IMR-90 (cell line): ENCODE measurements at regions not wholly inside any gene's neighbourhood (a gene's known extent, or its start where the extent isn't known, plus 50 kb on each side); places are given as distances from the start of the nearest gene placed in this dataset.

Source experiments
- ATAC-seq: fragments of 200-7000 bp; cut with Tn5 transposase; 2 replicates; pipeline ENCODE4 v1.9.1; 2020; ENCODE audit warnings: low read depth, mild to moderate bottlenecking, moderate library complexity
- BruUV-seq: library from RNA; stranded (reverse); fragments of 400-500 nt; replicated peaks from 2 replicates; lab custom pipeline; 2021; lab: Mats Ljungman, UMichigan
- CTCF ChIA-PET: fragments of 300-600 bp; formaldehyde crosslinking; extraction: SDS; loops from one replicate; lab custom pipeline; 2021; ENCODE audit warnings: antibody characterized with exemption; lab: Yijun Ruan, JAX
- POLR2A ChIA-PET: fragments of 300-600 bp; sonication (Branson Sonifier 250); formaldehyde crosslinking; loops from one replicate; lab custom pipeline; 2022; ENCODE audit warnings: antibody characterized with exemption; ENCODE audit not compliant: unreplicated experiment; lab: Charles Lee
- DNase-seq: peaks from one replicate; pipeline ENCODE4 v3.0.0; 2013
- H2AFZ ChIP-seq: replicated peaks from 2 replicates; pipeline ENCODE3; 2013; ENCODE audit warnings: low read length, mild to moderate bottlenecking; ENCODE audit not compliant: poor library complexity
- H2AK5ac ChIP-seq: 2 replicates; pipeline ENCODE4 v1.6.1; 2013; ENCODE audit warnings: low read depth, low read length, inconsistent platforms
- H2AK9ac ChIP-seq: replicated peaks from 2 replicates; pipeline ENCODE3; 2013; ENCODE audit warnings: mild to moderate bottlenecking, low read depth, low read length, moderate library complexity; ENCODE audit not compliant: poor library complexity
- H2BK120ac ChIP-seq: 2 replicates; pipeline ENCODE4 v1.6.1; 2013; ENCODE audit warnings: low read depth, low read length, inconsistent platforms
- H2BK15ac ChIP-seq: 3 replicates; pipeline ENCODE4 v1.6.1; 2013; ENCODE audit warnings: low read depth, low read length, inconsistent platforms
- H2BK20ac ChIP-seq: 2 replicates; pipeline ENCODE4 v1.6.1; 2013; ENCODE audit warnings: low read depth, mild to moderate bottlenecking, inconsistent platforms, low read length, moderate library complexity
- H2BK5ac ChIP-seq: 2 replicates; pipeline ENCODE4 v1.6.1; 2013; ENCODE audit warnings: mild to moderate bottlenecking, low read depth, low read length, inconsistent platforms; ENCODE audit not compliant: poor library complexity, severe bottlenecking
- H3K14ac ChIP-seq: replicated peaks from 2 replicates; pipeline ENCODE4 v1.6.1; 2013; ENCODE audit warnings: low read depth, low read length, inconsistent platforms
- H3K18ac ChIP-seq: 2 replicates; pipeline ENCODE4 v1.6.1; 2013; ENCODE audit warnings: low read depth, low read length, control low read depth
- H3K23ac ChIP-seq: 2 replicates; pipeline ENCODE4 v1.6.1; 2013; ENCODE audit warnings: low read depth, low read length, inconsistent platforms
- H3K27ac ChIP-seq: 2 replicates; pipeline ENCODE4 v1.5.1; 2013; ENCODE audit warnings: mild to moderate bottlenecking, control low read depth, low read length; ENCODE audit not compliant: insufficient read depth
- H3K27me3 ChIP-seq: 2 replicates; pipeline ENCODE4 v1.6.1; 2013; ENCODE audit warnings: low read length; ENCODE audit not compliant: control insufficient read depth, insufficient read depth
- H3K36me3 ChIP-seq: 2 replicates; pipeline ENCODE4 v1.6.1; 2013; ENCODE audit warnings: low read length, mixed read lengths; ENCODE audit not compliant: control insufficient read depth, insufficient read depth
- H3K4ac ChIP-seq: 2 replicates; pipeline ENCODE4 v1.6.1; 2013; ENCODE audit warnings: low read depth, low read length, inconsistent platforms
- H3K4me1 ChIP-seq: 2 replicates; pipeline ENCODE4 v1.6.1; 2013; ENCODE audit warnings: low read length, mixed read lengths; ENCODE audit not compliant: control insufficient read depth, insufficient read depth
- H3K4me2 ChIP-seq: 2 replicates; pipeline ENCODE4 v1.6.1; 2013; ENCODE audit warnings: low read depth, mild to moderate bottlenecking, control low read depth, low read length, moderate library complexity
- H3K4me3 ChIP-seq: 2 replicates; pipeline ENCODE4 v1.5.1; 2013; ENCODE audit warnings: low read depth, mild to moderate bottlenecking, control low read depth, low read length, moderate library complexity; ENCODE audit not compliant: insufficient read depth
- H3K56ac ChIP-seq: 2 replicates; pipeline ENCODE4 v1.6.1; 2013; ENCODE audit warnings: low read length, inconsistent platforms; ENCODE audit not compliant: insufficient read depth; ENCODE audit errors: extremely low read depth
- H3K79me1 ChIP-seq, 2 experiments: 2 replicates each; pipeline ENCODE4 v1.6.1; 2013; ENCODE audit warnings: low read length in 2 of 2, inconsistent platforms in 1 of 2, low read depth in 1 of 2
- H3K9ac ChIP-seq: 2 replicates; pipeline ENCODE4 v1.6.1; 2013; ENCODE audit warnings: low read depth, low read length, control low read depth
- H3K9me1 ChIP-seq: 2 replicates; pipeline ENCODE4 v1.6.1; 2013; ENCODE audit warnings: low read length, inconsistent platforms; ENCODE audit not compliant: insufficient read depth
- H3K9me3 ChIP-seq: 2 replicates; pipeline ENCODE4 v1.6.1; 2013; ENCODE audit warnings: low read length; ENCODE audit not compliant: control insufficient read depth, insufficient read depth
- H4K20me1 ChIP-seq: 2 replicates; pipeline ENCODE4 v1.6.1; 2013; ENCODE audit warnings: low read length, inconsistent platforms; ENCODE audit not compliant: insufficient read depth
- H4K5ac ChIP-seq: 2 replicates; pipeline ENCODE4 v1.6.1; 2013; ENCODE audit warnings: mild to moderate bottlenecking, low read depth, low read length, control low read depth
- H4K8ac ChIP-seq, 2 experiments: 2 replicates each; pipeline ENCODE4 v1.6.1; 2013; ENCODE audit warnings: low read depth in 2 of 2, low read length in 2 of 2, control low read depth in 1 of 2, inconsistent platforms in 1 of 2
- H4K91ac ChIP-seq: 2 replicates; pipeline ENCODE4 v1.6.1; 2013; ENCODE audit warnings: low read depth, low read length, inconsistent platforms; ENCODE audit not compliant: insufficient read depth
- BHLHE40 ChIP-seq: fragments of 150-350 bp; IDR thresholded peaks from 2 replicates; pipeline ENCODE4 v1.6.1; 2016; ENCODE audit warnings: mild to moderate bottlenecking, low read depth, low read length
- CEBPB ChIP-seq: IDR thresholded peaks from 2 replicates; pipeline ENCODE4 v1.6.1; 2012; ENCODE audit warnings: low read depth, low read length, improper control_type of control experiment
- CHD1 ChIP-seq: IDR thresholded peaks from 2 replicates; pipeline ENCODE4 v1.6.1; 2012; ENCODE audit warnings: low read depth, low read length, improper control_type of control experiment
- FOS ChIP-seq: fragments of 150-350 bp; IDR thresholded peaks from 2 replicates; pipeline ENCODE4 v1.6.1; 2016; ENCODE audit warnings: low read depth, low read length
- MAFK ChIP-seq: IDR thresholded peaks from 2 replicates; pipeline ENCODE4 v1.6.1; 2012; ENCODE audit warnings: low read depth, low read length, improper control_type of control experiment
- MAZ ChIP-seq: IDR thresholded peaks from 2 replicates; pipeline ENCODE4 v1.6.1; 2012; ENCODE audit warnings: low read depth, mild to moderate bottlenecking, low read length, improper control_type of control experiment, moderate library complexity, borderline replicate concordance
- MXI1 ChIP-seq: IDR thresholded peaks from 2 replicates; pipeline ENCODE4 v1.6.1; 2012; ENCODE audit warnings: low read depth, mild to moderate bottlenecking, low read length, moderate library complexity, borderline replicate concordance
- NFE2L2 ChIP-seq: fragments of 150-350 bp; IDR thresholded peaks from 2 replicates; pipeline ENCODE4 v1.6.1; 2016; ENCODE audit warnings: low read depth, mild to moderate bottlenecking, low read length
- POLR2A ChIP-seq: IDR thresholded peaks from 2 replicates; pipeline ENCODE4 v1.6.1; 2012; ENCODE audit warnings: mild to moderate bottlenecking, low read depth, low read length
- RAD21 ChIP-seq: IDR thresholded peaks from 2 replicates; pipeline ENCODE4 v1.6.1; 2012; ENCODE audit warnings: low read length, improper control_type of control experiment
- RCOR1 ChIP-seq: IDR thresholded peaks from 2 replicates; pipeline ENCODE4 v1.6.1; 2012; ENCODE audit warnings: mild to moderate bottlenecking, low read length, improper control_type of control experiment; ENCODE audit not compliant: insufficient replicate concordance
- RFX5 ChIP-seq: IDR thresholded peaks from 2 replicates; pipeline ENCODE4 v1.8.0; 2012; ENCODE audit warnings: low read depth, mild to moderate bottlenecking, low read length, moderate library complexity
- SMC3 ChIP-seq: fragments of 150-350 bp; IDR thresholded peaks from 2 replicates; pipeline ENCODE4 v1.6.1; 2016; ENCODE audit warnings: low read depth, mild to moderate bottlenecking, antibody characterized with exemption, low read length, moderate library complexity
- WGBS, 2 experiments: methylation state at CpG; one replicate each; pipeline versions ENCODE4 v1.1.5 to v1.1.7; 2013; ENCODE audit warnings: missing lambda C conversion rate in 2 of 2; ENCODE audit not compliant: insufficient read length in 1 of 2; ENCODE audit errors: extremely low coverage in 2 of 2; 5-methylcytosine and 5-hydroxymethylcytosine counted together
- dilution Hi-C: fragments of 300-500 bp; cut with HindIII; formaldehyde crosslinking; loops from one replicate; pipeline ENCODE4 v1.14.3; 2018; ENCODE audit warnings: low sequenced_read_pairs; ENCODE audit not compliant: unreplicated experiment
- in situ Hi-C: fragments of 300-500 bp; cut with MboI; formaldehyde crosslinking; loops from 3 replicates; pipeline ENCODE4 v1.14.3; 2019; ENCODE audit warnings: low sequenced_read_pairs, inconsistent platforms, mixed read lengths
- intact Hi-C: fragments of 100-400 bp; cut with micrococcal nuclease; formaldehyde crosslinking; loops from 2 replicates; pipeline ENCODE4 v1.10.0; 2022
- TF ChIP-seq, protein P1 (sequence below): fragments of 150-350 bp; IDR thresholded peaks from 2 replicates; pipeline ENCODE4 v1.6.1; 2017; ENCODE audit warnings: mild to moderate bottlenecking, antibody characterized with exemption, low read length, low read depth
- TF ChIP-seq, protein P2 (sequence below): fragments of 150-350 bp; IDR thresholded peaks from 2 replicates; pipeline ENCODE4 v1.6.1; 2016; ENCODE audit warnings: low read depth, mild to moderate bottlenecking, low read length, moderate library complexity, borderline replicate concordance
- TF ChIP-seq, protein P3 (sequence below): conservative IDR thresholded peaks from 2 replicates; pipeline ENCODE4 v1.5.1; 2012; ENCODE audit warnings: mild to moderate bottlenecking, low read depth, low read length, improper control_type of control experiment

DNA sequence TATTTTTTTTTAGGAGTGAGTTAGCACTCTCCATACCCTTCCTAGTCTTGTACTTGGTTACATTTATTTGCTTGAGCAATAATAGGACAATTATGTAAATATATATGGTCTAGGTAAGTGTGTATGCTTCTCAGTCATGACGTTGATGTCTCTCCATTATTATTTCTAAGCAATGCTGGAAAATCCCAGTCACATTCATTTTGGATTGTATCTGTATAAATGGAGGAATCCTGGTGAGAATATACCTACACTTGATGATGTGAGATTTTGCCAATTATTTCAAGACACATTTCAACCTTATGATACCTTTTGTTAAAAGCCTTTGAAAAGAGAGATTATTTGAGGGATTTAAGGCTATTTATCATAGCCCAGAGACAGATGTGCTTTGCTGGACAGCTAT lies 2244.5 kb upstream of the WWC1 start:
- Histone ChIP-seq H4K5ac (no peak overlapping the region), H3K36me3 (no peaks in the 10 kb centered on the region), H3K79me1 (no peaks in the 10 kb centered on the region), H3K56ac (no peak overlapping the region), H3K9ac (no peak overlapping the region), H3K27me3 (no peaks in the 10 kb centered on the region), H3K18ac (no peak overlapping the region), H2BK20ac (no peak overlapping the region), H3K4me3 (no peak overlapping the region), H2AFZ (no peak overlapping the region), H3K4me2 (no peak overlapping the region), H3K27ac (no peak overlapping the region), H2BK120ac (no peak overlapping the region), H2AK5ac (no peak overlapping the region), H3K14ac (no peak overlapping the region), H2AK9ac (no peak overlapping the region), H2BK5ac (no peak overlapping the region), H3K9me1 (no peaks in the 10 kb centered on the region), H2BK15ac (no peak overlapping the region), H4K20me1 (no peaks in the 10 kb centered on the region), H3K23ac (no peak overlapping the region), H3K4me1 (no peaks in the 10 kb centered on the region), H3K9me3 (peaks cover 2% of the 10 kb centered on the region), H3K4ac (no peak overlapping the region), H4K91ac (no peak overlapping the region), H4K8ac (no peak overlapping the region)
- intact Hi-C loops (no loop called here), dilution Hi-C loops (no loop called here), in situ Hi-C loops (no loop called here)
- ChIA-PET POLR2A (no interaction called here), CTCF (interaction anchor here (0.6 kb wide), 1 partner anchor 22 kb away, joined by 4 read pairs; no protein-coding TSS in a partner anchor)
- DNase-seq, result no peak
- no peak for TF ChIP-seq CEBPB
- TF ChIP-seq RCOR1, result no peak
- TF ChIP-seq, protein P1, sequence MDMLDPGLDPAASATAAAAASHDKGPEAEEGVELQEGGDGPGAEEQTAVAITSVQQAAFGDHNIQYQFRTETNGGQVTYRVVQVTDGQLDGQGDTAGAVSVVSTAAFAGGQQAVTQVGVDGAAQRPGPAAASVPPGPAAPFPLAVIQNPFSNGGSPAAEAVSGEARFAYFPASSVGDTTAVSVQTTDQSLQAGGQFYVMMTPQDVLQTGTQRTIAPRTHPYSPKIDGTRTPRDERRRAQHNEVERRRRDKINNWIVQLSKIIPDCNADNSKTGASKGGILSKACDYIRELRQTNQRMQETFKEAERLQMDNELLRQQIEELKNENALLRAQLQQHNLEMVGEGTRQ, result no peak
- TF ChIP-seq MAFK, result no peak
- TF ChIP-seq, protein P2, sequence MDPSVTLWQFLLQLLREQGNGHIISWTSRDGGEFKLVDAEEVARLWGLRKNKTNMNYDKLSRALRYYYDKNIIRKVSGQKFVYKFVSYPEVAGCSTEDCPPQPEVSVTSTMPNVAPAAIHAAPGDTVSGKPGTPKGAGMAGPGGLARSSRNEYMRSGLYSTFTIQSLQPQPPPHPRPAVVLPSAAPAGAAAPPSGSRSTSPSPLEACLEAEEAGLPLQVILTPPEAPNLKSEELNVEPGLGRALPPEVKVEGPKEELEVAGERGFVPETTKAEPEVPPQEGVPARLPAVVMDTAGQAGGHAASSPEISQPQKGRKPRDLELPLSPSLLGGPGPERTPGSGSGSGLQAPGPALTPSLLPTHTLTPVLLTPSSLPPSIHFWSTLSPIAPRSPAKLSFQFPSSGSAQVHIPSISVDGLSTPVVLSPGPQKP, result no peak
- no peak for TF ChIP-seq RAD21
- no peak for TF ChIP-seq NFE2L2
- TF ChIP-seq, protein P3, sequence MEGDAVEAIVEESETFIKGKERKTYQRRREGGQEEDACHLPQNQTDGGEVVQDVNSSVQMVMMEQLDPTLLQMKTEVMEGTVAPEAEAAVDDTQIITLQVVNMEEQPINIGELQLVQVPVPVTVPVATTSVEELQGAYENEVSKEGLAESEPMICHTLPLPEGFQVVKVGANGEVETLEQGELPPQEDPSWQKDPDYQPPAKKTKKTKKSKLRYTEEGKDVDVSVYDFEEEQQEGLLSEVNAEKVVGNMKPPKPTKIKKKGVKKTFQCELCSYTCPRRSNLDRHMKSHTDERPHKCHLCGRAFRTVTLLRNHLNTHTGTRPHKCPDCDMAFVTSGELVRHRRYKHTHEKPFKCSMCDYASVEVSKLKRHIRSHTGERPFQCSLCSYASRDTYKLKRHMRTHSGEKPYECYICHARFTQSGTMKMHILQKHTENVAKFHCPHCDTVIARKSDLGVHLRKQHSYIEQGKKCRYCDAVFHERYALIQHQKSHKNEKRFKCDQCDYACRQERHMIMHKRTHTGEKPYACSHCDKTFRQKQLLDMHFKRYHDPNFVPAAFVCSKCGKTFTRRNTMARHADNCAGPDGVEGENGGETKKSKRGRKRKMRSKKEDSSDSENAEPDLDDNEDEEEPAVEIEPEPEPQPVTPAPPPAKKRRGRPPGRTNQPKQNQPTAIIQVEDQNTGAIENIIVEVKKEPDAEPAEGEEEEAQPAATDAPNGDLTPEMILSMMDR, result no peak
- no peak for TF ChIP-seq CHD1
- no peak for TF ChIP-seq BHLHE40
- TF ChIP-seq MAZ, result no peak
- no peak for TF ChIP-seq RFX5
- no peak for TF ChIP-seq POLR2A
- TF ChIP-seq SMC3, result no peak
- no peak for TF ChIP-seq MXI1
- TF ChIP-seq FOS, result no peak
- no peak for ATAC-seq
- no CpG with 5 or more reads among the region's 1 CpG for WGBS, 2 experiments
- BruUV-seq, result no TSS peak
